ENCODE measurements at regions not wholly inside any gene's neighbourhood (a gene's known extent, or its start where the extent isn't known, plus 50 kb on each side); places are given as distances from the start of the nearest gene placed in this dataset.

DNA sequence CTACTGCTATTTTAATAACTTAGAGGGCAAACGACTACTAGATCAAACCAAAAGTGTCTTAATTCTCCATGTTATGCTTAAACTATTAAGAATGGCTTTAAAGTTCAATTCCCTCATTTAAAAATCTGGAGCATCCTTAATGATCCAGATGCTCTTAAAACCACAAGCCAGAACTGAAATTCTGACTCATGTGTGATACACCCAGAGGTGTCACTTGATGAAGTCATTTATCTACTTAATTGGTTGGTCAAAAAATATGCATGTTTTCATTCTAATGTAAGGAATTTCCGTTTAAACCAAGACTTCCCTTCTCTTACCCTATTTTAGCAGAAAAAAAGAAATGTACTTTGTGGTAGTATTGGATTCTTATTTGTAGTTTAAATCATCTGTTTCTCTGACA is 1261.2 kb upstream of the B3GALT2 start:
- Mint-ChIP-seq H3K27ac (no peak overlapping the region), H3K36me3 (ENCODE audit: low read depth) (no peaks in the 10 kb centered on the region), H3K9me3 (no peaks in the 10 kb centered on the region), H3K4me1 (no peaks in the 10 kb centered on the region), H3K4me3 (no peak overlapping the region), H3K27me3 (ENCODE audit: insufficient read depth) (no peaks in the 10 kb centered on the region)
- TF ChIP-seq, protein P1, sequence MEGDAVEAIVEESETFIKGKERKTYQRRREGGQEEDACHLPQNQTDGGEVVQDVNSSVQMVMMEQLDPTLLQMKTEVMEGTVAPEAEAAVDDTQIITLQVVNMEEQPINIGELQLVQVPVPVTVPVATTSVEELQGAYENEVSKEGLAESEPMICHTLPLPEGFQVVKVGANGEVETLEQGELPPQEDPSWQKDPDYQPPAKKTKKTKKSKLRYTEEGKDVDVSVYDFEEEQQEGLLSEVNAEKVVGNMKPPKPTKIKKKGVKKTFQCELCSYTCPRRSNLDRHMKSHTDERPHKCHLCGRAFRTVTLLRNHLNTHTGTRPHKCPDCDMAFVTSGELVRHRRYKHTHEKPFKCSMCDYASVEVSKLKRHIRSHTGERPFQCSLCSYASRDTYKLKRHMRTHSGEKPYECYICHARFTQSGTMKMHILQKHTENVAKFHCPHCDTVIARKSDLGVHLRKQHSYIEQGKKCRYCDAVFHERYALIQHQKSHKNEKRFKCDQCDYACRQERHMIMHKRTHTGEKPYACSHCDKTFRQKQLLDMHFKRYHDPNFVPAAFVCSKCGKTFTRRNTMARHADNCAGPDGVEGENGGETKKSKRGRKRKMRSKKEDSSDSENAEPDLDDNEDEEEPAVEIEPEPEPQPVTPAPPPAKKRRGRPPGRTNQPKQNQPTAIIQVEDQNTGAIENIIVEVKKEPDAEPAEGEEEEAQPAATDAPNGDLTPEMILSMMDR (conservative IDR thresholded peaks at IDR 0.05) = no peak
- DNase-seq = no peak
- no peak overlapping the region for H3K4me3 ChIP-seq (ENCODE audit: low read length)
- H3K9ac ChIP-seq (ENCODE audit: extremely low read depth, low read length, poor library complexity, severe bottlenecking) = no peak overlapping the region
- 92 to 100% methylated on average over 1 of the region's 2 CpGs for WGBS, 2 experiments (ENCODE audit: insufficient coverage in 1 of 2, insufficient read length in 1 of 2)
- H3K27ac ChIP-seq (ENCODE audit: low read depth, low read length) = no peak overlapping the region
- no peaks in the 10 kb centered on the region for H3K36me3 ChIP-seq (ENCODE audit: control insufficient read depth, insufficient read depth, low read length)
- no peaks in the 10 kb centered on the region for H3K27me3 ChIP-seq (ENCODE audit: control insufficient read depth, insufficient read depth, low read length, poor library complexity, severe bottlenecking)
- H3K9me3 ChIP-seq (ENCODE audit: control insufficient read depth, low read length) = no peaks in the 10 kb centered on the region
- H3K4me1 ChIP-seq (ENCODE audit: control insufficient read depth, insufficient read depth, low read length) = no peaks in the 10 kb centered on the region

GRCh38 chr1:194445244-194445643 is 1258.8 kb upstream of the B3GALT2 start:
- no peaks in the 10 kb centered on the region for H3K36me3 ChIP-seq (ENCODE audit: control insufficient read depth, insufficient read depth, low read length)
- Mint-ChIP-seq H3K4me3 (no peak overlapping the region), H3K27ac (no peak overlapping the region), H3K36me3 (ENCODE audit: low read depth) (no peaks in the 10 kb centered on the region), H3K4me1 (no peaks in the 10 kb centered on the region), H3K27me3 (ENCODE audit: insufficient read depth) (no peaks in the 10 kb centered on the region), H3K9me3 (no peaks in the 10 kb centered on the region)
- no peaks in the 10 kb centered on the region for H3K9me3 ChIP-seq (ENCODE audit: control insufficient read depth, low read length)
- no peak overlapping the region for H3K27ac ChIP-seq (ENCODE audit: low read depth, low read length)
- H3K27me3 ChIP-seq (ENCODE audit: control insufficient read depth, insufficient read depth, low read length, poor library complexity, severe bottlenecking) = no peaks in the 10 kb centered on the region
- no peak for DNase-seq
- TF ChIP-seq, protein P1 (conservative IDR thresholded peaks at IDR 0.05) = no peak
- no peak overlapping the region for H3K9ac ChIP-seq (ENCODE audit: extremely low read depth, low read length, poor library complexity, severe bottlenecking)
- WGBS, 2 experiments (ENCODE audit: insufficient coverage in 1 of 2, insufficient read length in 1 of 2) = no CpG with 5 or more reads among the region's 2 CpGs
- no peaks in the 10 kb centered on the region for H3K4me1 ChIP-seq (ENCODE audit: control insufficient read depth, insufficient read depth, low read length)
- no peak overlapping the region for H3K4me3 ChIP-seq (ENCODE audit: low read length)

- Mint-ChIP-seq H3K4me3 (no peak overlapping the region), H3K27ac (no peak overlapping the region), H3K27me3 (ENCODE audit: insufficient read depth) (no peaks in the 10 kb centered on the region), H3K9me3 (no peaks in the 10 kb centered on the region), H3K36me3 (ENCODE audit: low read depth) (no peaks in the 10 kb centered on the region), H3K4me1 (no peaks in the 10 kb centered on the region)
- Histone ChIP-seq H3K4me3 (ENCODE audit: low read length) (no peak overlapping the region), H3K27me3 (ENCODE audit: control insufficient read depth, insufficient read depth, low read length, poor library complexity, severe bottlenecking) (no peaks in the 10 kb centered on the region), H3K27ac (ENCODE audit: low read depth, low read length) (peak overlapping the region; percentile 32), H3K4me1 (ENCODE audit: control insufficient read depth, insufficient read depth, low read length) (no peaks in the 10 kb centered on the region), H3K36me3 (ENCODE audit: control insufficient read depth, insufficient read depth, low read length) (no peaks in the 10 kb centered on the region), H3K9me3 (ENCODE audit: control insufficient read depth, low read length) (no peaks in the 10 kb centered on the region), H3K9ac (ENCODE audit: extremely low read depth, low read length, poor library complexity, severe bottlenecking) (no peak overlapping the region)
- TF ChIP-seq, protein P1 (conservative IDR thresholded peaks at IDR 0.05) = no peak
- no peak for DNase-seq
- WGBS, 2 experiments (ENCODE audit: insufficient coverage in 1 of 2, insufficient read length in 1 of 2) = 80 to 90% methylated on average over 6 to 9 of the region's 9 CpGs
Measured at GRCh38 chr1:194442901-194443575, 1256.6 kb upstream of the B3GALT2 start.
